SU-DHL-6 (cell line): ENCODE measurements at regions not wholly inside any gene's neighbourhood (a gene's known extent, or its start where the extent isn't known, plus 50 kb on each side); places are given as distances from the start of the nearest gene placed in this dataset.

Source experiments
- EZH2phosphoT487 ChIP-seq: fragments of 200-600 bp; sonication (generic), shearing (Covaris generic); conservative IDR thresholded peaks from 2 replicates; pipeline ENCODE4 v1.6.1; 2018; ENCODE audit warnings: mild to moderate bottlenecking, antibody characterized with exemption, low read length, moderate library complexity, mixed read lengths
- TF ChIP-seq, protein P1 (sequence below): fragments of 200-600 bp; sonication (generic); IDR thresholded peaks from one replicate; pipeline ENCODE4 v1.5.1; 2017; ENCODE audit warnings: antibody characterized with exemption, mild to moderate bottlenecking, low read length, moderate library complexity; ENCODE audit not compliant: insufficient read depth, poor library complexity, severe bottlenecking

DNA sequence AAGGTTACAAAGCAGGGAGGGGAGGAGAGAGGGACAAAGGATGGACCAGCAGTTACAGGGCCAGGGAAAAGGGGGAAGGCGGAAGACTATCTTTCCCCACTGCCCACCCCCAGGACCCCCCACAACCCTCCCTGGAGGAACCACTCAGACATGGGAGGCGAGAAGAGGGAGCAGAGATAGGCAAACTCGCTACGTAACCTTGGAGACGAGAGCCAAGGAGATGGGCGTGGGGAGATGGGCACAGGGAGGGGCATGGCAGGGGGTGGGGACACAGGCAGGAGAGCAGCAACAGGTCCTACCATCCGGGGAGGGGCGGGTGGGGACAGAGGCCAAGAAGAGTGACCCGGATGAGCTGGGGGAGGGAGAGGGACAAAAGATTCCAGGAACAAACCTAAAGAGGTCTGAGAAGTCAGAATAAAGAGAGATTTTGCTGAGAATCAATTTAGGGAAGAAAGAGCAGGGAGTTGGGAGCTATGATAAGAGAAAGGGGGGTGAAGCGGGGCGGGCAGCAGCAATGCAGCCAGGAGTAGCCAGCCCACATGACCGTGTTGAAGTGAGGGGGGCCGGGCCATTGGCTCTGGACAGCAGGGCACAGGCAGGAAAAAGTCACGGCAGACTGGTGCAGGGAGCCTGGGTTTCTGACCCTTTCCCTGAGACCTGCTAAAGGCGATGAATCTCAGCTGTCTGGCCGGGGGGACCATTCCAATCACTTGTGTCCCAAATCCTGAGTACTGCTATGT is 128.4 kb downstream of the BUD13 start:
- TF ChIP-seq, protein P1, sequence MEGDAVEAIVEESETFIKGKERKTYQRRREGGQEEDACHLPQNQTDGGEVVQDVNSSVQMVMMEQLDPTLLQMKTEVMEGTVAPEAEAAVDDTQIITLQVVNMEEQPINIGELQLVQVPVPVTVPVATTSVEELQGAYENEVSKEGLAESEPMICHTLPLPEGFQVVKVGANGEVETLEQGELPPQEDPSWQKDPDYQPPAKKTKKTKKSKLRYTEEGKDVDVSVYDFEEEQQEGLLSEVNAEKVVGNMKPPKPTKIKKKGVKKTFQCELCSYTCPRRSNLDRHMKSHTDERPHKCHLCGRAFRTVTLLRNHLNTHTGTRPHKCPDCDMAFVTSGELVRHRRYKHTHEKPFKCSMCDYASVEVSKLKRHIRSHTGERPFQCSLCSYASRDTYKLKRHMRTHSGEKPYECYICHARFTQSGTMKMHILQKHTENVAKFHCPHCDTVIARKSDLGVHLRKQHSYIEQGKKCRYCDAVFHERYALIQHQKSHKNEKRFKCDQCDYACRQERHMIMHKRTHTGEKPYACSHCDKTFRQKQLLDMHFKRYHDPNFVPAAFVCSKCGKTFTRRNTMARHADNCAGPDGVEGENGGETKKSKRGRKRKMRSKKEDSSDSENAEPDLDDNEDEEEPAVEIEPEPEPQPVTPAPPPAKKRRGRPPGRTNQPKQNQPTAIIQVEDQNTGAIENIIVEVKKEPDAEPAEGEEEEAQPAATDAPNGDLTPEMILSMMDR: no peak
- TF ChIP-seq EZH2phosphoT487: no peak
